ENCODE measurements at regions not wholly inside any gene's neighbourhood (a gene's known extent, or its start where the extent isn't known, plus 50 kb on each side); places are given as distances from the start of the nearest gene placed in this dataset.

DNA sequence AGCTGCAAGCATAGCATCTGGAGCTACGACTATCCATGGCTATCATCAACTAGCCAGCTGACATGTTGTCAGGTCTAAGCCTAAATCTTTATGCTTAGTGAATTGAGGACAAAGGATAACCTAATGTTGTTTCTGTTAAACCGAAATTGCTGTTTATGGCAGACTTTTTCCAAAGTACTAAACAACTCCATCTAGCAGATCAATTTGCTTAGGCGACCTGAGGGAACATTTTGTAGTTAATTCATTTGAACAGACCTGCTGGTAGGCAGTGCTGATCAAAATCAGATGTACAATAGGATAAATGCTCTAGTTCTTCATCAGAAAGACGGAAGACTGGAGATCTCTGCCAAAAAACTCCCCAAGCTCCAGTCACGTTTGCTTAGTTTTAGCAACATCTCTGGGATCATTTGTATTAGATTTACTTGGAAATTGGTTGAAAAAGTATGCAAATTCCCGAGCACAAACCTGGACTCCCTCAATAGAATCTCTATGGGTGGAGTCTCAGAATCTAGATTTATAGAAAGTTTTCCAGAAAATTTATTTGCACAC, 301.6 kb upstream of the NRP1 start:
- no peaks in the 10 kb centered on the region for H3K4me1 Mint-ChIP-seq (ENCODE audit: low read depth)
- H3K27me3 Mint-ChIP-seq (ENCODE audit: insufficient read depth), result peaks cover 2% of the 10 kb centered on the region
- no peaks in the 10 kb centered on the region for H3K9me3 Mint-ChIP-seq
- no peak overlapping the region for H3K27ac Mint-ChIP-seq
- no peaks in the 10 kb centered on the region for H3K36me3 Mint-ChIP-seq (ENCODE audit: low read depth)
- intact Hi-C loops (cut with micrococcal nuclease), result no loop called here
- DNase-seq (ENCODE audit: low spot score), result no peak
- no peak overlapping the region for H3K4me3 Mint-ChIP-seq

GRCh38 chr10:33632432-33632831, 298.0 kb upstream of the NRP1 start:
- Mint-ChIP-seq H3K9me3 (no peaks in the 10 kb centered on the region), H3K4me1 (ENCODE audit: low read depth) (no peaks in the 10 kb centered on the region), H3K27me3 (ENCODE audit: insufficient read depth) (peaks cover 2% of the 10 kb centered on the region), H3K4me3 (no peak overlapping the region), H3K27ac (no peak overlapping the region), H3K36me3 (ENCODE audit: low read depth) (no peaks in the 10 kb centered on the region)
- intact Hi-C loops (cut with micrococcal nuclease), result no loop called here
- no peak for DNase-seq (ENCODE audit: low spot score)

- intact Hi-C loops (cut with micrococcal nuclease), result no loop called here
- no peaks in the 10 kb centered on the region for H3K36me3 Mint-ChIP-seq (ENCODE audit: low read depth)
- H3K9me3 Mint-ChIP-seq, result no peaks in the 10 kb centered on the region
- H3K27ac Mint-ChIP-seq, result no peak overlapping the region
- no peaks in the 10 kb centered on the region for H3K4me1 Mint-ChIP-seq (ENCODE audit: low read depth)
- no peak overlapping the region for H3K4me3 Mint-ChIP-seq
- H3K27me3 Mint-ChIP-seq (ENCODE audit: insufficient read depth), result peaks cover 2% of the 10 kb centered on the region
- no peak for DNase-seq (ENCODE audit: low spot score)
Measured at GRCh38 chr10:33631991-33632390, 297.5 kb upstream of the NRP1 start.

- intact Hi-C loops (cut with micrococcal nuclease), result no loop called here
- no peaks in the 10 kb centered on the region for H3K36me3 Mint-ChIP-seq (ENCODE audit: low read depth)
- H3K4me1 Mint-ChIP-seq (ENCODE audit: low read depth), result no peaks in the 10 kb centered on the region
- no peaks in the 10 kb centered on the region for H3K9me3 Mint-ChIP-seq
- H3K27me3 Mint-ChIP-seq (ENCODE audit: insufficient read depth), result peaks cover 2% of the 10 kb centered on the region
- H3K4me3 Mint-ChIP-seq, result no peak overlapping the region
- DNase-seq (ENCODE audit: low spot score), result no peak
- no peak overlapping the region for H3K27ac Mint-ChIP-seq
Measured at GRCh38 chr10:33630761-33631160, 296.3 kb upstream of the NRP1 start.

- Mint-ChIP-seq H3K27me3 (ENCODE audit: insufficient read depth) (peaks cover 2% of the 10 kb centered on the region), H3K9me3 (no peaks in the 10 kb centered on the region), H3K4me3 (no peak overlapping the region), H3K27ac (no peak overlapping the region), H3K36me3 (ENCODE audit: low read depth) (no peaks in the 10 kb centered on the region), H3K4me1 (ENCODE audit: low read depth) (no peaks in the 10 kb centered on the region)
- DNase-seq (ENCODE audit: low spot score), result no peak
- intact Hi-C loops (cut with micrococcal nuclease), result no loop called here
Measured at GRCh38 chr10:33627611-33628010, 293.1 kb upstream of the NRP1 start.

DNA sequence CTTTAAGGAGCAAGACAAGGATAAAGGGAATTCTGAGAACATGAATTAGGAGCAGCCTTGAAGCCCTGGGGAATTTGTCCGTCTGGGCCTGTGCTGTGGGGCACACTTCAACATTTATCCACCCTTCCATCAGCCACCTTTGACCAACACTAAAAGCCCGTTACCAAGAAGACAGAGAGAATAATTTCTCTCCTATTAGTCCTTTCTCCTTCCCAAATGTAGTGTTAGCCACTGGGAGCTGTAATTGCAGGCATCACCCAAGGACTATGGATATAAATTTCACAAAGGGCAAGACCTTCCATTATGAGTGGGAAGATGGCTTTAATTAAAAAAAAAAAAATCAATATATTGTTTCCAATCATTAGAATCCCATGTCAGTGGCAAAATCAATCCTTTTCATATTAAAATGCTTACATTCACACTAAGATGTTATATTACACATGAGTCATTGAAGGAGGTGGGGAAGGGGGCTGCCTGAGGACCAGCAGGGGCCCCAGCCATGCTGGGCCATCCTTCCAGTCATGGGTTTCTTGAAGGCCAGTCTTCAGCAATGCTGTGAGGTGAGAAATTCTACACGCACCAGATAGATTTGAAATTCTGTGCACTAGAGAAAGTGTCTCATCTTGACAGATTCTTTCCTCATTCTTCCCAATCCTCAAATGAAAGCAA, 292.5 kb upstream of the NRP1 start:
- DNase-seq (ENCODE audit: low spot score), result no peak
- H3K4me1 Mint-ChIP-seq (ENCODE audit: low read depth), result no peaks in the 10 kb centered on the region
- peaks cover 2% of the 10 kb centered on the region for H3K27me3 Mint-ChIP-seq (ENCODE audit: insufficient read depth)
- H3K4me3 Mint-ChIP-seq, result no peak overlapping the region
- no peak overlapping the region for H3K27ac Mint-ChIP-seq
- H3K9me3 Mint-ChIP-seq, result no peaks in the 10 kb centered on the region
- H3K36me3 Mint-ChIP-seq (ENCODE audit: low read depth), result no peaks in the 10 kb centered on the region
- intact Hi-C loops (cut with micrococcal nuclease), result no loop called here

- Mint-ChIP-seq H3K27ac (no peak overlapping the region), H3K4me3 (no peak overlapping the region), H3K27me3 (ENCODE audit: insufficient read depth) (peaks cover 2% of the 10 kb centered on the region), H3K9me3 (no peaks in the 10 kb centered on the region), H3K4me1 (ENCODE audit: low read depth) (no peaks in the 10 kb centered on the region), H3K36me3 (ENCODE audit: low read depth) (no peaks in the 10 kb centered on the region)
- no peak for DNase-seq (ENCODE audit: low spot score)
- intact Hi-C loops (cut with micrococcal nuclease), result no loop called here
Measured at GRCh38 chr10:33623669-33624068, 289.2 kb upstream of the NRP1 start.

DNA sequence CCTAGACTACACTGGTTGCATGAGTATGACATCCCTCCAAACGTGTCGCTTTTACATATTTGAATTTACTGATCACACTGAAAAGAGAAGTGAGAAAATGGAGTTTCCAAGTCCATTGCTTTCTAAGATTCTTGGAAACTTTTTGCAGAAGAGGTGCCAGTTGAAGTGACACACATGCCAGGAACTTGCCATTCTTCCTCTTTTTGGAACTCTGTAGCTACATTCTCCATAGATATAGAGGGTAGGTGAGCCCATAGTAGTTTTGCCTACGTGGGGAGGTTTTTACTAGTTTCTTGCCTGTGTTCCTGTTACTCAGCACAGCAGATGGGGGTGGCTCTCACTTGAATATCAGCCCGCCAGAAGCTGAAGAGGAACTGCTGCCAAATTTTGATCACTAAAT, 286.6 kb upstream of the NRP1 start:
- H3K4me1 Mint-ChIP-seq (ENCODE audit: low read depth), result no peaks in the 10 kb centered on the region
- intact Hi-C loops (cut with micrococcal nuclease), result no loop called here
- DNase-seq (ENCODE audit: low spot score), result no peak
- H3K27ac Mint-ChIP-seq, result no peak overlapping the region
- no peaks in the 10 kb centered on the region for H3K36me3 Mint-ChIP-seq (ENCODE audit: low read depth)
- peaks cover 2% of the 10 kb centered on the region for H3K27me3 Mint-ChIP-seq (ENCODE audit: insufficient read depth)
- H3K4me3 Mint-ChIP-seq, result no peak overlapping the region
- peaks cover 4% of the 10 kb centered on the region for H3K9me3 Mint-ChIP-seq

GRCh38 chr10:33618196-33618595, 283.7 kb upstream of the NRP1 start:
- intact Hi-C loops (cut with micrococcal nuclease), result no loop called here
- Mint-ChIP-seq H3K27ac (no peak overlapping the region), H3K4me3 (no peak overlapping the region), H3K4me1 (ENCODE audit: low read depth) (no peaks in the 10 kb centered on the region), H3K27me3 (ENCODE audit: insufficient read depth) (no peaks in the 10 kb centered on the region), H3K9me3 (peaks cover 12% of the 10 kb centered on the region), H3K36me3 (ENCODE audit: low read depth) (no peaks in the 10 kb centered on the region)
- DNase-seq (ENCODE audit: low spot score), result no peak

GRCh38 chr10:33617381-33618080, 283.1 kb upstream of the NRP1 start:
- Mint-ChIP-seq H3K27me3 (ENCODE audit: insufficient read depth) (no peaks in the 10 kb centered on the region), H3K9me3 (peaks cover 18% of the 10 kb centered on the region), H3K4me3 (no peak overlapping the region), H3K36me3 (ENCODE audit: low read depth) (no peaks in the 10 kb centered on the region), H3K4me1 (ENCODE audit: low read depth) (peaks cover 3% of the 10 kb centered on the region), H3K27ac (no peak overlapping the region)
- no peak for DNase-seq (ENCODE audit: low spot score)
- intact Hi-C loops (cut with micrococcal nuclease), result no loop called here

DNA sequence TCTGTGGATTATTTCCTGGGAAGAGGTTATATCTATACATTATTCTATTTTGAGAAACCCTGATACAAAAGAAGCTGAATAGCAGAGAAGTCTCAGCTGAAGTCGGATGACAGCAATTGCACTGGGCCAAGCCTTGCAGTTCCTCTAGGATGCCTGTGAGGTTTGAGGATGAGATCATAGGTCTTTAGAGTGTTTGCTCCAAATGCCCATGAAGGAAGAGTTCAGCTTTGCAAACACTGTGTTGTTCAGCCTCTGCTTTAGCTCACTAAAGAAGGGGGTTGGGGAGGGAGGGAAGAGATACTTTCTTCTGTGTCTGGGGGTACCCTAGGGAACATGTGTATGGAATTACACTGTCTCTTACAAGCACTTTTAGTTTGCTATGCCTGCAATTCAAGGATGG, 282.5 kb upstream of the NRP1 start:
- Mint-ChIP-seq H3K27me3 (ENCODE audit: insufficient read depth) (no peaks in the 10 kb centered on the region), H3K4me1 (ENCODE audit: low read depth) (peaks cover 5% of the 10 kb centered on the region), H3K36me3 (ENCODE audit: low read depth) (no peaks in the 10 kb centered on the region), H3K27ac (no peak overlapping the region), H3K9me3 (peaks cover 19% of the 10 kb centered on the region), H3K4me3 (no peak overlapping the region)
- intact Hi-C loops (cut with micrococcal nuclease), result no loop called here
- no peak for DNase-seq (ENCODE audit: low spot score)

DNA sequence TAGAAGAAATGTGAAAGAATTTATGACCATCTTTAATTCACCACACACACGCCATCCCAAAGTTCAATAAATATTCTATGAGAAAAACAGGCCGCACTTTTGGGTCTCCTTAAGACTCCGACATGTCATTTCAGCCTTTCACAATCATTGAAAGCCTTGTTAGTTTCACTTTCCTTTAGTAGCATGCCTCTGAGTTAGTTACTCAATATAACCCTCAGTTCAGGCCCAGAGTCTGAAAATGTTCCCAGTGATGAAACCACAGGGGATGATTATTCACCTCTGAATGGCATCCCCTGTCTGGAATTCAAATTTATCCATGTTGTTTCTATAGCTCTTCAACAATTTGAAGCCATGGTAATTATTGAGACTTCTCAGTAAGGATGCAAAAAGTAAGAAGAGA, 278.1 kb upstream of the NRP1 start:
- Mint-ChIP-seq H3K27ac (no peak overlapping the region), H3K27me3 (ENCODE audit: insufficient read depth) (no peaks in the 10 kb centered on the region), H3K4me3 (no peak overlapping the region), H3K9me3 (peaks cover 29% of the 10 kb centered on the region), H3K4me1 (ENCODE audit: low read depth) (peaks cover 5% of the 10 kb centered on the region), H3K36me3 (ENCODE audit: low read depth) (no peaks in the 10 kb centered on the region)
- no peak for DNase-seq (ENCODE audit: low spot score)
- intact Hi-C loops (cut with micrococcal nuclease), result no loop called here

- Mint-ChIP-seq H3K27ac (no peak overlapping the region), H3K9me3 (peaks cover 29% of the 10 kb centered on the region), H3K4me3 (no peak overlapping the region), H3K36me3 (ENCODE audit: low read depth) (no peaks in the 10 kb centered on the region), H3K27me3 (ENCODE audit: insufficient read depth) (no peaks in the 10 kb centered on the region), H3K4me1 (ENCODE audit: low read depth) (peaks cover 5% of the 10 kb centered on the region)
- no peak for DNase-seq (ENCODE audit: low spot score)
- intact Hi-C loops (cut with micrococcal nuclease), result no loop called here
Measured at GRCh38 chr10:33612116-33612515, 277.6 kb upstream of the NRP1 start.

Data from activated T-helper 1 cell treated with anti-CD3 and anti-CD28 coated beads, Interleukin-12 subunit alpha, Interleukin-12 subunit beta, Interleukin-2, Interleukin-4 antibody, amounts not matched to agents 30 ng/mL and 10 ng/mL and 1 ng/mL, durations not matched to agents 14 hours and 24 hours and 36 hours (primary cell).